ACC112 (cell line): ENCODE measurements at regions not wholly inside any gene's neighbourhood (a gene's known extent, or its start where the extent isn't known, plus 50 kb on each side); places are given as distances from the start of the nearest gene placed in this dataset.

Experiments used
- H2AFZ ChIP-seq: fragments of 200-600 bp; sonication (generic); one replicate; pipeline ENCODE4 v1.6.0; 2017; ENCODE audit warnings: antibody characterized with exemption, low read length; ENCODE audit not compliant: unreplicated experiment
- H3K27ac ChIP-seq: fragments of 200-600 bp; sonication (generic); 2 replicates; pipeline ENCODE4 v1.5.1; 2014; ENCODE audit warnings: low read depth, mild to moderate bottlenecking, antibody characterized with exemption, low read length, moderate library complexity
- H3K27me3 ChIP-seq: fragments of 200-600 bp; sonication (generic); 2 replicates; pipeline ENCODE4 v1.6.1; 2014; ENCODE audit warnings: mild to moderate bottlenecking, antibody characterized with exemption, low read length, moderate library complexity, mixed read lengths; ENCODE audit not compliant: insufficient read depth
- H3K36me3 ChIP-seq: fragments of 200-600 bp; sonication (generic); 2 replicates; pipeline ENCODE4 v1.6.1; 2016; ENCODE audit warnings: mild to moderate bottlenecking, antibody characterized with exemption, low read length, moderate library complexity, mixed read lengths; ENCODE audit not compliant: insufficient read depth
- H3K4me1 ChIP-seq: fragments of 200-600 bp; sonication (generic); one replicate; pipeline ENCODE4 v1.6.1; 2016; ENCODE audit warnings: low read length, mixed read lengths; ENCODE audit not compliant: insufficient read depth, unreplicated experiment, control insufficient read depth
- H3K4me3 ChIP-seq: fragments of 200-600 bp; sonication (generic); 2 replicates; pipeline ENCODE4 v1.5.1; 2014; ENCODE audit warnings: mild to moderate bottlenecking, low read depth, low read length
- H3K79me2 ChIP-seq: fragments of 200-600 bp; sonication (generic); one replicate; pipeline ENCODE4 v1.6.0; 2016; ENCODE audit warnings: low read length; ENCODE audit not compliant: control insufficient read depth, unreplicated experiment, insufficient read depth

- Histone ChIP-seq H3K36me3 (no peaks in the 10 kb centered on the region), H3K4me3 (no peak overlapping the region), H3K79me2 (no peaks in the 10 kb centered on the region), H3K27ac (no peak overlapping the region), H3K4me1 (no peaks in the 10 kb centered on the region), H3K27me3 (no peaks in the 10 kb centered on the region), H2AFZ (no peak overlapping the region)
Observed at GRCh38 chr1:213898684-213899083, 89.1 kb upstream of the PROX1 start.

- no peaks in the 10 kb centered on the region for H3K36me3 ChIP-seq
- H3K79me2 ChIP-seq, result no peaks in the 10 kb centered on the region
- no peak overlapping the region for H3K27ac ChIP-seq
- H2AFZ ChIP-seq, result no peak overlapping the region
- no peaks in the 10 kb centered on the region for H3K4me1 ChIP-seq
- no peak overlapping the region for H3K4me3 ChIP-seq
- no peaks in the 10 kb centered on the region for H3K27me3 ChIP-seq
Observed at GRCh38 chr1:213899413-213899812, 88.4 kb upstream of the PROX1 start.

- Histone ChIP-seq H3K27ac (no peak overlapping the region), H3K4me1 (no peaks in the 10 kb centered on the region), H3K4me3 (no peak overlapping the region), H3K79me2 (no peaks in the 10 kb centered on the region), H3K27me3 (no peaks in the 10 kb centered on the region), H2AFZ (no peak overlapping the region), H3K36me3 (no peaks in the 10 kb centered on the region)
Observed at GRCh38 chr1:213905344-213905743, 82.4 kb upstream of the PROX1 start.

- Histone ChIP-seq H2AFZ (no peak overlapping the region), H3K4me3 (no peak overlapping the region), H3K36me3 (no peaks in the 10 kb centered on the region), H3K27ac (no peak overlapping the region), H3K79me2 (no peaks in the 10 kb centered on the region), H3K4me1 (no peaks in the 10 kb centered on the region), H3K27me3 (no peaks in the 10 kb centered on the region)
Observed at GRCh38 chr1:213908521-213908920, 79.3 kb upstream of the PROX1 start.

- H3K27me3 ChIP-seq, result no peaks in the 10 kb centered on the region
- H3K4me3 ChIP-seq, result no peak overlapping the region
- no peak overlapping the region for H2AFZ ChIP-seq
- H3K79me2 ChIP-seq, result no peaks in the 10 kb centered on the region
- H3K27ac ChIP-seq, result no peak overlapping the region
- no peaks in the 10 kb centered on the region for H3K36me3 ChIP-seq
- H3K4me1 ChIP-seq, result no peaks in the 10 kb centered on the region
Observed at GRCh38 chr1:213914392-213914791, 73.4 kb upstream of the PROX1 start.

GRCh38 chr1:213921311-213921710 lies 66.5 kb upstream of the PROX1 start:
- no peaks in the 10 kb centered on the region for H3K4me1 ChIP-seq
- H3K27me3 ChIP-seq, result no peaks in the 10 kb centered on the region
- no peaks in the 10 kb centered on the region for H3K36me3 ChIP-seq
- H3K79me2 ChIP-seq, result no peaks in the 10 kb centered on the region
- no peak overlapping the region for H2AFZ ChIP-seq
- H3K27ac ChIP-seq, result no peak overlapping the region
- H3K4me3 ChIP-seq, result no peak overlapping the region

- Histone ChIP-seq H3K79me2 (no peaks in the 10 kb centered on the region), H3K4me1 (no peaks in the 10 kb centered on the region), H3K27ac (no peak overlapping the region), H3K27me3 (no peaks in the 10 kb centered on the region), H3K4me3 (no peak overlapping the region), H2AFZ (no peak overlapping the region), H3K36me3 (no peaks in the 10 kb centered on the region)
Observed at GRCh38 chr1:213921712-213922111, 66.1 kb upstream of the PROX1 start.

GRCh38 chr1:213925531-213926182 lies 62.1 kb upstream of the PROX1 start:
- Histone ChIP-seq H3K36me3 (no peaks in the 10 kb centered on the region), H3K27me3 (no peaks in the 10 kb centered on the region), H3K27ac (no peak overlapping the region), H3K79me2 (no peaks in the 10 kb centered on the region), H3K4me3 (no peak overlapping the region), H2AFZ (no peak overlapping the region), H3K4me1 (no peaks in the 10 kb centered on the region)

- Histone ChIP-seq H3K4me1 (no peaks in the 10 kb centered on the region), H3K4me3 (no peak overlapping the region), H2AFZ (no peak overlapping the region), H3K79me2 (no peaks in the 10 kb centered on the region), H3K36me3 (no peaks in the 10 kb centered on the region), H3K27me3 (no peaks in the 10 kb centered on the region), H3K27ac (no peak overlapping the region)
Observed at GRCh38 chr1:213927846-213928245, 59.9 kb upstream of the PROX1 start.

GRCh38 chr1:213929398-213929797 lies 58.4 kb upstream of the PROX1 start:
- H3K27me3 ChIP-seq, result no peaks in the 10 kb centered on the region

GRCh38 chr1:213931836-213932235 lies 55.9 kb upstream of the PROX1 start:
- H2AFZ ChIP-seq, result no peak overlapping the region
- H3K4me1 ChIP-seq, result no peaks in the 10 kb centered on the region
- no peaks in the 10 kb centered on the region for H3K36me3 ChIP-seq
- H3K4me3 ChIP-seq, result no peak overlapping the region
- H3K27me3 ChIP-seq, result no peaks in the 10 kb centered on the region
- H3K79me2 ChIP-seq, result no peaks in the 10 kb centered on the region
- no peak overlapping the region for H3K27ac ChIP-seq

More at GRCh38 chr1:213929398-213929797, 58.4 kb upstream of the PROX1 start:
- Histone ChIP-seq H3K27ac (no peak overlapping the region), H3K36me3 (no peaks in the 10 kb centered on the region), H2AFZ (no peak overlapping the region), H3K79me2 (no peaks in the 10 kb centered on the region), H3K4me1 (no peaks in the 10 kb centered on the region), H3K4me3 (no peak overlapping the region)
